ENCODE measurements at regions not wholly inside any gene's neighbourhood (a gene's known extent, or its start where the extent isn't known, plus 50 kb on each side); places are given as distances from the start of the nearest gene placed in this dataset.

DNA sequence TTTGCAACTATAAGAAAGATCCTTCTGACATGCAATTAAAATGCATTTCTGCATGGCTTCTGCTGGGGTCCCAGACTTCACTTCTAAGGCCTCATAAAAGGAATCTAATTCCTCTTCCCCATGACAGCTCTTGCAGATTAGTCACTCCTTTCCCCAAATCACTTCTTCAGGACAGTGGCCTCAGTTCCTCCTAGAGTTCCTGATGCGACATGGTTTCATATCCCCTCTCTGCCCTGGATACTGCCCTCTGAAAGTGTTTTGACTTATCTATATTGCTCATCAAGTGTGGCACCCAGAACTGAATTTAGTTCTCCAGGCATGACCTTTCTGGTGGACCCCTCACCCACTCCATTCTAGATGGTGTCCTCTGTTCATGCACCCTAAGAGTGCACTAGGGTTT is 238.1 kb downstream of the FOXO1 start:
- no peak for TF ChIP-seq MYC (IDR thresholded peaks at IDR 0.05; ENCODE audit: low read depth, low read length)
- TF ChIP-seq, protein P1, sequence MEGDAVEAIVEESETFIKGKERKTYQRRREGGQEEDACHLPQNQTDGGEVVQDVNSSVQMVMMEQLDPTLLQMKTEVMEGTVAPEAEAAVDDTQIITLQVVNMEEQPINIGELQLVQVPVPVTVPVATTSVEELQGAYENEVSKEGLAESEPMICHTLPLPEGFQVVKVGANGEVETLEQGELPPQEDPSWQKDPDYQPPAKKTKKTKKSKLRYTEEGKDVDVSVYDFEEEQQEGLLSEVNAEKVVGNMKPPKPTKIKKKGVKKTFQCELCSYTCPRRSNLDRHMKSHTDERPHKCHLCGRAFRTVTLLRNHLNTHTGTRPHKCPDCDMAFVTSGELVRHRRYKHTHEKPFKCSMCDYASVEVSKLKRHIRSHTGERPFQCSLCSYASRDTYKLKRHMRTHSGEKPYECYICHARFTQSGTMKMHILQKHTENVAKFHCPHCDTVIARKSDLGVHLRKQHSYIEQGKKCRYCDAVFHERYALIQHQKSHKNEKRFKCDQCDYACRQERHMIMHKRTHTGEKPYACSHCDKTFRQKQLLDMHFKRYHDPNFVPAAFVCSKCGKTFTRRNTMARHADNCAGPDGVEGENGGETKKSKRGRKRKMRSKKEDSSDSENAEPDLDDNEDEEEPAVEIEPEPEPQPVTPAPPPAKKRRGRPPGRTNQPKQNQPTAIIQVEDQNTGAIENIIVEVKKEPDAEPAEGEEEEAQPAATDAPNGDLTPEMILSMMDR (IDR thresholded peaks at IDR 0.05; ENCODE audit: low read depth, low read length) = no peak
- TF ChIP-seq POLR2A (IDR thresholded peaks at IDR 0.05; ENCODE audit: extremely low read depth, insufficient read length) = no peak

All from NB4 (cell line).